HUES64 (cell line): ENCODE measurements at regions not wholly inside any gene's neighbourhood (a gene's known extent, or its start where the extent isn't known, plus 50 kb on each side); places are given as distances from the start of the nearest gene placed in this dataset.

ENCODE experiments used
- H3K27ac ChIP-seq: 2 replicates; pipeline ENCODE4 v1.7.0; 2013; ENCODE audit warnings: low read depth, low read length, inconsistent platforms
- H3K27me3 ChIP-seq: 2 replicates; pipeline ENCODE4 v1.6.1; 2013; ENCODE audit warnings: mild to moderate bottlenecking, low read length; ENCODE audit not compliant: insufficient read depth
- H3K36me3 ChIP-seq: 2 replicates; pipeline ENCODE4 v1.6.1; 2013; ENCODE audit warnings: mild to moderate bottlenecking, low read length; ENCODE audit not compliant: insufficient read depth
- H3K4me1 ChIP-seq: 2 replicates; pipeline ENCODE4 v1.6.1; 2013; ENCODE audit warnings: mild to moderate bottlenecking, low read length, moderate library complexity; ENCODE audit not compliant: insufficient read depth
- H3K4me3 ChIP-seq: 2 replicates; pipeline ENCODE4 v1.5.1; 2013; ENCODE audit warnings: mild to moderate bottlenecking, low read length, moderate library complexity
- H3K9ac ChIP-seq: 2 replicates; pipeline ENCODE4 v1.6.1; 2013; ENCODE audit warnings: mild to moderate bottlenecking, low read depth, low read length
- H3K9me3 ChIP-seq: 2 replicates; pipeline ENCODE4 v1.6.1; 2013; ENCODE audit warnings: low read depth, low read length; ENCODE audit not compliant: insufficient read depth
- WGBS: fragments of 150-250, 120-280 bp; methylation state at CpG from one replicate; pipeline ENCODE4 v1.1.7; 2013; ENCODE audit warnings: missing lambda C conversion rate; 5-methylcytosine and 5-hydroxymethylcytosine counted together

DNA sequence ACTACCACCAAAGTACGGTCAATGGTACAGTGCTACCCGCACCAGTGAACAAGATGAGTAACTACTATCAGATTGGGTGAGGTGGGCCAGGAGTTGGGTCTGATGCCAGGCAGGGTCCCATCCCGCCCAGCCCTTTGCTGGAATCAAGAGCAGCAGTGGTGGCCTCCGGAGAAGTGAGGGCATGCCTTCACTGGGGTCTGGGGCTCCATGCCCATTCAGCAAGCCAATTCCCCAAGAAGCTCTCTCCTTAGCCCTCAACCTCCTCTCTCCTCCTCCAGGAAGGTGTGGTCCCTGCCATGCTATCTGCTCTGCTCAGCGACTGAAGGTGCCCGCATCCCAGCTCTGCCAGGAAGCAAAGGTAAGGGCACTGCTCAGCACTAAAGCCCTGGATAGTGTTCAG is 62.7 kb upstream of the CPLX2 start:
- H3K9me3 ChIP-seq, result no peaks in the 10 kb centered on the region
- H3K4me3 ChIP-seq, result no peak overlapping the region
- H3K9ac ChIP-seq, result no peak overlapping the region
- peaks cover 14% of the 10 kb centered on the region for H3K4me1 ChIP-seq
- no peak overlapping the region for H3K27ac ChIP-seq
- H3K36me3 ChIP-seq, result no peaks in the 10 kb centered on the region
- no peaks in the 10 kb centered on the region for H3K27me3 ChIP-seq
- WGBS, result 92% methylated on average over 6 of the region's 6 CpGs

DNA sequence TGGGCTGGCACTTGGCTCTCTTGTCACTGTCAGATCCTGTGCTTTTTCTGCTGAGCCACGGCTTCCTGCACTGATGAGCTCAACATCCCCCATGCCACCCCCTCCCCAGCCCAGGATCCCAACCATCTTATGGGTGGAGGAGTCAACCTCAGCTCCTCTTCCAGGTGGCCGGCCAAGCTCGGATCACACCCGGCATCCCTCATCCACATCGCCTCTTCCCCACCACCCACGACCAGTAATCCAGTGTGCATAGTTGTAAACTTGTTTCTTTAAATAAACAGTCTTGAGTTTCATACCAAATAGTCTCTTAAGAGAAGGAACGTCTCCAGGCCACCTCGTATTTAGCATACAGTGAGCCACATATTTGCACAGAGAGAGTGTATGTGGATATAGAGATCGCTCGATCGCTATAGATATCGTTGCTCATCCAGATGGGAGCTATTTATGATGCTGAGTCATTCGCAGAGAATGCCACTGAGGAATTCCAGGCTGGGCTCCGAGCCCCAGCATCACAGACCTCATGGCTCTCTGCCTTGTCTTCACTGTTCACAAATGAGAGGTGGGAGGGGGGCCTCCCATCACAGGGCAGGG is 61.8 kb upstream of the CPLX2 start:
- Histone ChIP-seq H3K9me3 (no peaks in the 10 kb centered on the region), H3K4me3 (no peak overlapping the region), H3K27ac (no peak overlapping the region), H3K27me3 (no peaks in the 10 kb centered on the region), H3K9ac (peak overlapping the region; percentile 15; the same call in 1 of the 2 replicates), H3K36me3 (no peaks in the 10 kb centered on the region), H3K4me1 (peaks cover 14% of the 10 kb centered on the region)
- WGBS, result 63% methylated on average over 11 of the region's 14 CpGs

DNA sequence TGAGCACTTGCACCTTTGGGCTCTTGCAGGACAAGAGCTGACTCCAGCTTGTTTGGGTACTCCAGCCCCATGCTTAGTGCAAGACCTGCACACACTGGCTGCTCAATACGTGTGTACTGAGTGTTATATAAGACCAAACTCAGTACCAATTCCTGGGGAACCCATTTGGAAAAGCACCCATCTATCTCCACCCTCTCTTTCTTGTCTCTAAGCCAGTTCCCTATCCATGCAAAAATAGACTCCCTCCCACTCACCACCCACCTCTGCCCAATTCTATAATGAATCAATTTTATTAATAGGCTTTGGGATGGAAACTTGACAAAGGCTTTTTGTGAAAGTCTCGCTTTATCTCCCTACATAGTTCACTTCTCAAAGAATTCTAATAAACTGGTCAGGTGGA is 60.9 kb upstream of the CPLX2 start:
- no peaks in the 10 kb centered on the region for H3K9me3 ChIP-seq
- peaks cover 14% of the 10 kb centered on the region for H3K4me1 ChIP-seq
- WGBS, result 87% methylated on average over 1 of the region's 2 CpGs
- H3K4me3 ChIP-seq, result no peak overlapping the region
- H3K36me3 ChIP-seq, result no peaks in the 10 kb centered on the region
- no peak overlapping the region for H3K27ac ChIP-seq
- no peak overlapping the region; the same call in 1 of the 2 replicates for H3K9ac ChIP-seq
- no peaks in the 10 kb centered on the region for H3K27me3 ChIP-seq

DNA sequence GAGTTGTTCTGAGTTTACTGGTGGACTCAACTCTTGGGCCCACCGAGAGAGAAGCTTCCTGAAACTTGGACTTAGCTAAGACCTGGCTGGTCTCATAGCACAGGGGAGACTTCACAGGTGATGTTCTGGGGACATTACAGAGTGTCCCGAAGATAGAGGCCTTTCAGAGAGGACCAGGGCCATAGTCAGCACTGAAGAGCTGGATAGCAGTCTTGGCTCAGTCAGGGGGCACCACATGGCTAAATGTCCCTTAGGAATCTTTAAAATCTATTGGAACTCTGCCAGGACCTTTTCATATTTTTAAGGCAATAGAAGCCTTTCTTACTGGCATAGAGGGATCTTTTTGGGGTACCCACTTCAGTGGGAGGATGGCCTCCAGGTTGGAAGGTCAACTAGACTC is 59.8 kb upstream of the CPLX2 start:
- Histone ChIP-seq H3K9me3 (no peaks in the 10 kb centered on the region), H3K27me3 (no peaks in the 10 kb centered on the region), H3K9ac (no peak overlapping the region), H3K4me1 (peaks cover 14% of the 10 kb centered on the region), H3K27ac (no peak overlapping the region), H3K36me3 (no peaks in the 10 kb centered on the region), H3K4me3 (no peak overlapping the region)
- 91% methylated on average over 2 of the region's 2 CpGs for WGBS

DNA sequence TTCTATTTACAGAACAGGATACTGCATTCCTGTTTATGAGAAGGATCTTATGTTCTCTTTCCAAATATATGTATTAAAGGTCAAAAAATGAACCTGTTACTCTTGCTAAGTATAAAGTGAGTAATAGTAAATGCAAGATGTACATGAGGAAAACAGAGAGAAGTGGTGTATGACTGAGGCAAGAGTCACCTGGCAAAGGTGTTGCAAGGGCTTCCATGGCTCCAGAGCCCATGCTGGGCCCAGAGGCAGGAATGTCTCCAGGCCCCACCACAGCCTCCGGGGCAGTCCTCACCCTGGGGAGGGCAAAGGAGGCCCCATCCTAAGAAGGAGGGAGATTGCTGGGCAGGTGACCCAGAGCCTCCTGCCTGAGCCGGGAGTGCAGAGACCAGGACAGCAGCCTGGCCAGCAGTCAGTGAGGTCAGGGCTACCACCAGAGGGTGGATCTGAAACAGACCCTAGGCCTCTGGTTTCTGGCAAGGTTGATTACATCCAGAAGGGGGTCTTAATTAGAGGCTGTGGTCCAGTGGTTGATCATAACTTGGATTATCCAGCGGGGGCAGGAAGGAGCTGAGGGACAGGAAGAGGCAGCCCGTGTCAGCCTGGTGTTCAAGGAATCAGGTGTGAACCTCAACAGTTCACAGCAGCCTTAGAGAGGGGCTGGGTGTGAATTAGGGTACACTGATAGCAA is 57.3 kb upstream of the CPLX2 start:
- H3K4me1 ChIP-seq, result peaks cover 14% of the 10 kb centered on the region
- no peak overlapping the region for H3K27ac ChIP-seq
- no peaks in the 10 kb centered on the region for H3K9me3 ChIP-seq
- H3K36me3 ChIP-seq, result no peaks in the 10 kb centered on the region
- 84% methylated on average over 4 of the region's 4 CpGs for WGBS
- H3K4me3 ChIP-seq, result no peak overlapping the region
- no peaks in the 10 kb centered on the region for H3K27me3 ChIP-seq
- H3K9ac ChIP-seq, result no peak overlapping the region

DNA sequence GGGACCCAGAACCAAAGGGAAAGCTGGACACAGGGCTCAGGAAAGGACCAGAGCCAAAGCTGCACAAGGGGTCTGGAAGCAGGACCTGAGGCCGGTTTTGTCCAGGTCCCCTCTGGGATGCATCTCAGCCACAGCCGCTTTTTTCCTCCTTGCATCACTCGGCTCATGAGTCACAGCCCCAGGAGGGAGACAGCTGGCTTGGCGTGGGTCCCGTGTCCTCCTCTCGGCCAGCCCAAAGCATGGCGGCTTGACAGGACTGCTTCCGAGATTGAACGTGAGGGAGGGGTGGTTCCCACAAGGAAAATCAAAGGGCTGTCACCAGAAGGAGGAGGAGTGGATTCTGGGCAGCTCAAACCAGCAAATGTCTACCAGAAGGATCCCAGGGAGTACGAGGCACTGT is 56.7 kb upstream of the CPLX2 start:
- H3K4me3 ChIP-seq, result no peak overlapping the region
- peaks cover 8% of the 10 kb centered on the region for H3K4me1 ChIP-seq
- no peaks in the 10 kb centered on the region for H3K36me3 ChIP-seq
- no peak overlapping the region for H3K9ac ChIP-seq
- H3K9me3 ChIP-seq, result no peaks in the 10 kb centered on the region
- H3K27ac ChIP-seq, result no peak overlapping the region
- no peaks in the 10 kb centered on the region for H3K27me3 ChIP-seq
- 87% methylated on average over 10 of the region's 10 CpGs for WGBS

DNA sequence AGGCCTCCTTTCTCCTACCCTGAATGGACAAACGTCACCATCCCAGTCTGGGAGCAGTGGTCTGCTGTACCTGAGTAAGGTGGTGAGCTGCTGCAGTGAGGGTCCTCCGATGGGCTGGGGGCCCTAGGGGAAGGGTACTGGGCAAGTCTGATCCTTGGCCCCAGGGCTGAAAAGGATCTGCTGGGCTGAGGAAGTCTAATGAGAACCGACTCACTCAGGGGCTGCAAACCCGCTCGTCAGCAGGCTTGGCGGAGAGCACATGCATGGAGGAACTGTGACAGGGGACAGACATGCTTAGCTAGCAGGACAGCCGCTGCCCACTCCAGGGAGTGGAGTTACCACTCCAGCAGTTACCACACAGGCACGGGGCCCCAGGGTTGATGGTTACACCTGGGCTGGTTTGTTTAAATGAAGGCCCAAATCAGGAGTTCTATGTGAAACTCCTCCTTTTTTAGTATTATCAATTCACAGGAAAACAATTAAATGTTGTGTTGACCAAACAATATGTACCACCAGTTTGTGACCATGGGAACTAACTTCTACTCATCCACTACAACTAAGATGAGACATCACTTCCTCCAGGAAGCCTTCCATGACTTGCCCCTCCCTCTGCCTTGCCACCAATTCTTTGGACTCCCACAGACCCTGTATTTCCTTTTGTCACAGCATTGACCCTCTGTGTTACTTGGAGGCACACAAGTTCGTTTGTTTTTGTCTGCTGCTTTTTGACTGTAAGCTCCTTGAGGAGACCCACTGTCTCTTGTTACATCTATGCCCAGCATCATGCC is 56.1 kb upstream of the CPLX2 start:
- no peaks in the 10 kb centered on the region for H3K36me3 ChIP-seq
- 94% methylated on average over 9 of the region's 9 CpGs for WGBS
- no peak overlapping the region for H3K27ac ChIP-seq
- H3K4me1 ChIP-seq, result peaks cover 3% of the 10 kb centered on the region; the same call in 1 of the 2 replicates
- H3K27me3 ChIP-seq, result no peaks in the 10 kb centered on the region
- no peak overlapping the region for H3K9ac ChIP-seq
- H3K9me3 ChIP-seq, result no peaks in the 10 kb centered on the region
- H3K4me3 ChIP-seq, result no peak overlapping the region

DNA sequence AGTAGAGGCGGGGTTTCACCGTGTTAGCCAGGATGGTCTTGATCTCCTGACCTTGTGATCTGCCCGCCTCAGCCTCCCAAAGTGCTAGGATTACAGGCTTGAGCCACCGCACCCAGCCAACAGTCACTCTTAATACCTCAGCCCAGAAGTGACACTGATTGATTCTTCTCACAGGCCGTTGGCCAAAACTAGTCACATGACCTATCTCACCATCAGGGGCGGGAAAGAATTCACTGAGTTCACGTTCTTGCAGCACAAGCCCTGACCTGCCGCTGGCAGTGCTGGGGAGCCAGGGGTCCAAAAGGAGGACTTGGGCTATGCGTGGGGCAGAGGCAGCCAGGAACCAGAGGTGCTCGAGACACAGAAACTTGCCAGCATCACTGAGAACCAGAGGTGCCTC is 55.0 kb upstream of the CPLX2 start:
- Histone ChIP-seq H3K4me1 (no peaks in the 10 kb centered on the region), H3K27ac (no peak overlapping the region), H3K9me3 (no peaks in the 10 kb centered on the region), H3K27me3 (no peaks in the 10 kb centered on the region), H3K4me3 (no peak overlapping the region), H3K36me3 (no peaks in the 10 kb centered on the region), H3K9ac (no peak overlapping the region)
- WGBS, result 81% methylated on average over 10 of the region's 10 CpGs

DNA sequence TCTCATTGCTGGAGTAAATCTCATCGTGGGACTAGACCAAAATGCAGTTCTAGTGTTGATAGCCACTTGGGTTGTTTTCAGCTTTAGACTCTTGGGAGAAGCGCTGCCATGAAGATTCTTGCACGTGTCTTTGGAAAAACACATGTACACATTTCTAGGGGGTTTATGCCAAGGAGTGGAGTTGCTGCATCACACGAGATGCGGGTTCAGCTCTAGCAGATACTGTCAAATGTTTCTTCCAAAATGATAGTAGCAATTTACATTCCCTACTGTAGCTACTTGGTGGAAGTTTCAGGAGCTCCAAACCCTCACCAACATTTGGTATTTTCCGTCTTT is 52.3 kb upstream of the CPLX2 start:
- Histone ChIP-seq H3K4me3 (no peak overlapping the region), H3K9me3 (no peaks in the 10 kb centered on the region), H3K36me3 (no peaks in the 10 kb centered on the region), H3K27me3 (no peaks in the 10 kb centered on the region), H3K27ac (no peak overlapping the region), H3K4me1 (peaks cover 14% of the 10 kb centered on the region), H3K9ac (no peak overlapping the region)
- 95% methylated on average over 6 of the region's 6 CpGs for whole genome bisulfite sequencing

DNA sequence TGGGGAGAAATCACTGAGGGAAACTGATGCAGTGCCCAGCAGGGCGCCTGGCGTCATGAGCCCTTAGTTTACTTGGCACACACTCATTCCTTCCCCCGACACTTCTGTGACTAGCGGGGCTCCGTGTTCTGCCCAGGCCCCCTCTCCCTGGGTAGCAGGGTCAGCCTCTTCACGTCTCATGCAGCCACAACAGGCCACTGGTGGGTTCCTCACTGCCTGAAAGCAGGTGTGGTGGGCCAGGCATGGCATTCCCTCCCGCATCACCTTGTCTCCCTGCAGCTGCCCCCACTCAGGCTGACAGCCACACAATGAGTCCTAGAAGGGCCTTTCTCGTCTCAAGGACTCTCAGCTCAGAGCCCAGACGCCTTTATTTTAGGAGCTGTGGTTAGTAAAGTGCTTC is 51.1 kb upstream of the CPLX2 start:
- Histone ChIP-seq H3K4me1 (peaks cover 22% of the 10 kb centered on the region), H3K27me3 (no peaks in the 10 kb centered on the region), H3K36me3 (no peaks in the 10 kb centered on the region), H3K4me3 (no peak overlapping the region), H3K27ac (no peak overlapping the region), H3K9me3 (no peaks in the 10 kb centered on the region), H3K9ac (no peak overlapping the region)
- 93% methylated on average over 9 of the region's 9 CpGs for WGBS
